ENCODE measurements at regions not wholly inside any gene's neighbourhood (a gene's known extent, or its start where the extent isn't known, plus 50 kb on each side); places are given as distances from the start of the nearest gene placed in this dataset.

DNA sequence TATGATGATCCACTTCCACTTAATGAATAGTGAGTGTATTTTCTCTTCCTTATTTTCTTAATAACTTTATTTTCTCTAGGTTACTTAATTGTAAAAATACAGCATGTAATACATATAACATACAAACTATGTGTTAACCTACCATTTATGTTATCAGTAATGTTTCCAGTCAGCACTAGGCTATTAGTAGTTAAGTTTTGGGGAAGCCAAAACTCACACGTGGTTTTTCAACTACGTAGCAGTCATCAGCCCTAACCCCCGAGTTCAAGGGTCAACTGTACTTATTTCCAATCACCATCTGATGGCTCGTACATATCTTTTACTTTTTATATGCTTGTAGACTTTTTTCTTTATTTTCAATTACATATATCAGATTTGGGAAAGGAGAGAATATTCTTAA lies 95.7 kb downstream of the TNFSF13B start:
- TF ChIP-seq, protein P1, sequence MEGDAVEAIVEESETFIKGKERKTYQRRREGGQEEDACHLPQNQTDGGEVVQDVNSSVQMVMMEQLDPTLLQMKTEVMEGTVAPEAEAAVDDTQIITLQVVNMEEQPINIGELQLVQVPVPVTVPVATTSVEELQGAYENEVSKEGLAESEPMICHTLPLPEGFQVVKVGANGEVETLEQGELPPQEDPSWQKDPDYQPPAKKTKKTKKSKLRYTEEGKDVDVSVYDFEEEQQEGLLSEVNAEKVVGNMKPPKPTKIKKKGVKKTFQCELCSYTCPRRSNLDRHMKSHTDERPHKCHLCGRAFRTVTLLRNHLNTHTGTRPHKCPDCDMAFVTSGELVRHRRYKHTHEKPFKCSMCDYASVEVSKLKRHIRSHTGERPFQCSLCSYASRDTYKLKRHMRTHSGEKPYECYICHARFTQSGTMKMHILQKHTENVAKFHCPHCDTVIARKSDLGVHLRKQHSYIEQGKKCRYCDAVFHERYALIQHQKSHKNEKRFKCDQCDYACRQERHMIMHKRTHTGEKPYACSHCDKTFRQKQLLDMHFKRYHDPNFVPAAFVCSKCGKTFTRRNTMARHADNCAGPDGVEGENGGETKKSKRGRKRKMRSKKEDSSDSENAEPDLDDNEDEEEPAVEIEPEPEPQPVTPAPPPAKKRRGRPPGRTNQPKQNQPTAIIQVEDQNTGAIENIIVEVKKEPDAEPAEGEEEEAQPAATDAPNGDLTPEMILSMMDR (IDR thresholded peaks at IDR 0.05), result no peak
- TF ChIP-seq EZH2phosphoT487 (IDR thresholded peaks at IDR 0.05) (no peak), EZH2 (IDR thresholded peaks at IDR 0.05) (no peak)

Measured in neural progenitor cell (in vitro differentiated cells).